Lower lobe of right lung (tissue), 2 donors: ENCODE measurements at regions not wholly inside any gene's neighbourhood (a gene's known extent, or its start where the extent isn't known, plus 50 kb on each side); places are given as distances from the start of the nearest gene placed in this dataset.

Source experiments
- ATAC-seq, 2 donors: fragments of 200-7000 bp; cut with Tn5 transposase; one replicate each; pipeline ENCODE4 v1.9.1; 2020 to 2022; ENCODE audit warnings: mild to moderate bottlenecking in 2 of 2, moderate library complexity in 2 of 2
- DNase-seq: peaks from one replicate; pipeline ENCODE4 v3.0.0-alpha.2; 2020
- H3K27ac ChIP-seq: fragments of 200-600 bp; one replicate; pipeline ENCODE4 v1.8.0; 2022
- H3K27me3 ChIP-seq: fragments of 200-600 bp; one replicate; pipeline ENCODE4 v1.8.0; 2022; ENCODE audit warnings: low read depth
- H3K36me3 ChIP-seq: fragments of 200-600 bp; one replicate; pipeline ENCODE4 v1.8.0; 2022; ENCODE audit warnings: mild to moderate bottlenecking
- H3K4me1 ChIP-seq: fragments of 200-600 bp; one replicate; pipeline ENCODE4 v1.8.0; 2022
- H3K4me3 ChIP-seq: fragments of 200-600 bp; one replicate; pipeline ENCODE4 v1.8.0; 2022; ENCODE audit warnings: mild to moderate bottlenecking
- H3K9me3 ChIP-seq: fragments of 200-600 bp; one replicate; pipeline ENCODE4 v1.8.0; 2022
- intact Hi-C: fragments of 100-400 bp; cut with DNase I; formaldehyde crosslinking; loops from one replicate; pipeline ENCODE4 v1.11.0; 2022
- TF ChIP-seq, protein P1 (sequence below): fragments of 200-600 bp; IDR thresholded peaks from one replicate; pipeline ENCODE4 v1.8.0; 2022; ENCODE audit warnings: antibody characterized with exemption, mild to moderate bottlenecking
- donor health status: DM: no; HTN: yes; CAD: no; lungs with severe emphysema.

DNA sequence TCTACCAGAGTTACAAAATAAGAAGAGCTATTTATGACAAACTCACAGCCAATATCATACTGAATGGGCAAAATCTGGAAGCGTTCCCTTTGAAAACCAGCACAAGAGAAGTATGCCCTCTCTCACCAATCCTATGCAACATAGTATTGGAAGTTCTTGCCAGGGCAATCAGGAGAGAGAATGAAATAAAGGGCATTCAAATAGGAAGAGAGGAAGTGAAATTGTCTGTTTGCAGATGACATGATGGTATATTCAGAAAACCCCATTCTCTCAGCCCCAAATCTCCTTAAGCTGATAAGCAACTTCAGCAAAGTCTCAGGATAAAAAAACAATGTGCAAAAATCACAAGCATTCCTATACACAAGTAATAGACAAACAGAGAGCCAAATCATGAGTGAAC lies 1169.5 kb downstream of the AMY1C start:
- DNase-seq, result no peak
- Histone ChIP-seq H3K4me1 (no peaks in the 10 kb centered on the region), H3K36me3 (no peaks in the 10 kb centered on the region), H3K27ac (no peak overlapping the region), H3K9me3 (no peaks in the 10 kb centered on the region), H3K27me3 (no peaks in the 10 kb centered on the region), H3K4me3 (no peak overlapping the region)
- TF ChIP-seq, protein P1, sequence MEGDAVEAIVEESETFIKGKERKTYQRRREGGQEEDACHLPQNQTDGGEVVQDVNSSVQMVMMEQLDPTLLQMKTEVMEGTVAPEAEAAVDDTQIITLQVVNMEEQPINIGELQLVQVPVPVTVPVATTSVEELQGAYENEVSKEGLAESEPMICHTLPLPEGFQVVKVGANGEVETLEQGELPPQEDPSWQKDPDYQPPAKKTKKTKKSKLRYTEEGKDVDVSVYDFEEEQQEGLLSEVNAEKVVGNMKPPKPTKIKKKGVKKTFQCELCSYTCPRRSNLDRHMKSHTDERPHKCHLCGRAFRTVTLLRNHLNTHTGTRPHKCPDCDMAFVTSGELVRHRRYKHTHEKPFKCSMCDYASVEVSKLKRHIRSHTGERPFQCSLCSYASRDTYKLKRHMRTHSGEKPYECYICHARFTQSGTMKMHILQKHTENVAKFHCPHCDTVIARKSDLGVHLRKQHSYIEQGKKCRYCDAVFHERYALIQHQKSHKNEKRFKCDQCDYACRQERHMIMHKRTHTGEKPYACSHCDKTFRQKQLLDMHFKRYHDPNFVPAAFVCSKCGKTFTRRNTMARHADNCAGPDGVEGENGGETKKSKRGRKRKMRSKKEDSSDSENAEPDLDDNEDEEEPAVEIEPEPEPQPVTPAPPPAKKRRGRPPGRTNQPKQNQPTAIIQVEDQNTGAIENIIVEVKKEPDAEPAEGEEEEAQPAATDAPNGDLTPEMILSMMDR, result no peak
- intact Hi-C loops, result no loop called here
- ATAC-seq, result no peak

DNA sequence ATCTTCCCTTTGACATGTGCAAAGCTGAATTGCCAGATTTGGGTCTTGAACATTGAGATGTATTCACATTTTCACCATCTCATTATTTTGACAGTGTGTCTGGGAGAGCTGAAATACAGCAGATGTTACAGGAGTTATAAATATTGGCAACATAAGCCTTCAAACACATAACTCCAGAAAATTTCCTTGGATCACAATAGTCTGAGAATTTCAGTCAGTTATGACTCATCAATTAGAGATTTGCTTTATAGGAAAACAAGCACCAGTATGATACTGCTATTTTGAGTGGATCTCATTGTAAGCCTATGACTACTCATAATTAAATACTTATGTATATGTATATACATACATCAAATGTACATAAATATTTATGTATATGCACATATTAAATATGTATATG lies 1171.8 kb downstream of the AMY1C start:
- TF ChIP-seq, protein P1, result no peak
- Histone ChIP-seq H3K27ac (no peak overlapping the region), H3K4me3 (no peak overlapping the region), H3K4me1 (no peaks in the 10 kb centered on the region), H3K27me3 (no peaks in the 10 kb centered on the region), H3K9me3 (no peaks in the 10 kb centered on the region), H3K36me3 (no peaks in the 10 kb centered on the region)
- intact Hi-C loops, result no loop called here
- ATAC-seq (no peak), DNase-seq (no peak)

DNA sequence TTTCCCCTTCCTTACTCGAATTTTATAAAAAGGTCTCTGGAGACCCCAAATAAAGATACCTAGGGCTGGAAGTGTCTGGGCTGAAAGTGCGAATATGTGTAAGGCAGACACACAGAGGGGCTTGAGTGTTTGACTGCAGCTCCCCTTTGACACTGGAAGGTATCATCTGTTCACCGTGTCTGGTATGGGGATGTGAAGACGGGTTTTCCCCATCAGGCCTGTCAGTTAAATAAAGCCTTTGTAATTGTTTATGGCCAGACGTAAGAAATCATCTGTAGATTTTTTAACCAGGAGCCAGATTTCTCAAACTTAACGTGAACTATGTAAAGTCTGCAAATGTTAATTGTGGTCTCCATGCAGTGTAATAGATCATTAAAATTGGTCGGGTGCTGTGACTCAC lies 1173.4 kb downstream of the AMY1C start:
- intact Hi-C loops, result no loop called here
- ATAC-seq (no peak), DNase-seq (no peak)
- Histone ChIP-seq H3K36me3 (no peaks in the 10 kb centered on the region), H3K4me1 (no peaks in the 10 kb centered on the region), H3K27me3 (no peaks in the 10 kb centered on the region), H3K4me3 (no peak overlapping the region), H3K27ac (no peak overlapping the region), H3K9me3 (no peaks in the 10 kb centered on the region)
- TF ChIP-seq, protein P1, result no peak

DNA sequence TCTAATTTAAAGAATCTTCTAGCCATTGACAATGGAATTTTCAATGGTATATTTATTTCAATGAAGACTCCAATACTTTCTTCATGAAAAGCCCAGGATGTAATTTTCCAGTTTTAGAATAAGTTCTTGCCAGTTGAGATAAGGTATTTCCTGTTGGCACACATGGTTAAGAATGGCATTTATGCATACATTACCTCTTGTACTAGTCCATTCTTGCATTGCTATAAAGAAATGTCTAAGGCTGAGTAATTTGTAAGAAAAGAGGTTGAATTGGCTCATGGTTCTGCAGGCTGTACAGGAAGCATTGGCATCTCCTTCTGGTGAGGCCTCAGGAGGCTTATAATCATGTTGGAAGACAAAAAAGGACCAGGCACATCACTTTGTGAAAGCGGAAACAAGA lies 1179.6 kb downstream of the AMY1C start:
- H3K36me3 ChIP-seq, result no peaks in the 10 kb centered on the region
- no peak overlapping the region for H3K4me3 ChIP-seq
- no peak for ATAC-seq
- intact Hi-C loops, result no loop called here
- H3K9me3 ChIP-seq, result no peaks in the 10 kb centered on the region
- no peaks in the 10 kb centered on the region for H3K4me1 ChIP-seq
- DNase-seq, result no peak
- TF ChIP-seq, protein P1, result no peak
- H3K27me3 ChIP-seq, result no peaks in the 10 kb centered on the region
- no peak overlapping the region for H3K27ac ChIP-seq

DNA sequence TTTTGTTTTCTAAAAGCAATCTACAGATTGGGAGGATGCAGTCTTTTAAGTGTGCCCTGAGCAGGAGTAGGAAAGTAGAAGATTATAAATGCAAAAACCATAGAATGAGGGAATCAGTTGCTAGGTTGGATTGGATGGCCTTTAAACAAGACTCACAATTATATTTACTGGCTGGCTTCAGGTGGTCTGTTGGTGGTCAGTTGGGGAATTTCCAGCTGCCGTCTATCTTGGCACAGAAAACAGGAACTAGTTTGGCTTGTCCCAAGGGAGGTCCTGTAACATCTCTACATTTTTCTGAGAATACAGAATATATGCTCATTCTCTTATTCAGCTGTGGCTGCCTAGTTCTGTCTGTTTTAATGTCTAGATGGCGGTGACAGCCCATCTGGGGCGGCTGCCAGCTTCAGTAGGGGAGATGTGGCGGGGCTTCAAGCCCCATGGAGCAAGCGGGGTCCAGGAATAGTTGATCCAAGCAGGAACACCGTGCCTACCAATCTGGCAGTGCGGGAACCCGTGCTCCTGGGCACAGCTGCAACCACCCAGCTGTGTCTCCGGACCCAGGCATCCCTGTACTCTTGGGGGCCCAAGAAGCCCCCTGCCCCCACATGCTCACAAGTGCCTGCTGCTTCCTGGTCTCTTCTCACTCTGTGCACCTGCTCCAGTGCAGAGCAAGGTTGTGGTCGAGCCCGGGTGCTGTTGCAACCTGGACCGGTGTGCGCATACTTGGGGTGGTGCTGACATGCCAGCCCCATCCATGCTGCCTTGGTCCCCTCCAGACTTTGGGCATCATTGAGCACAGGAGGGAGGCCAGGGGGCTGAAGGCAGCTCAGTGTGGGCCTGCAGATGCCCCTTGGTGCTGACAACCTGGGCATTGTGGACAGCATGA lies 1182.6 kb downstream of the AMY1C start:
- ATAC-seq (peak in 1 of 2 donors; percentile 39), DNase-seq (no peak)
- no peaks in the 10 kb centered on the region for H3K9me3 ChIP-seq

More for the DNA sequence above, 1182.6 kb downstream of the AMY1C start:
- Histone ChIP-seq H3K36me3 (no peaks in the 10 kb centered on the region), H3K27ac (no peak overlapping the region), H3K4me3 (no peak overlapping the region), H3K4me1 (no peaks in the 10 kb centered on the region), H3K27me3 (no peaks in the 10 kb centered on the region)
- intact Hi-C loops, result no loop called here
- TF ChIP-seq, protein P1, result no peak
